Limb (tissue), 2 donors: ENCODE measurements at regions not wholly inside any gene's neighbourhood (a gene's known extent, or its start where the extent isn't known, plus 50 kb on each side); places are given as distances from the start of the nearest gene placed in this dataset.
A peak's percentile ranks its signal among the peaks of the same experiment; 100 is the strongest.
"Not testable (repeated sequence)": the region's sequence is repeated elsewhere in the genome, so short reads cannot be mapped to it uniquely, and the experiment has no call there.

Experiments used
- DNase-seq, 2 donors: peaks; one replicate each; pipeline ENCODE4 v3.0.0-alpha.2; 2016; ENCODE audit errors: extremely low spot score in 2 of 2

GRCh38 chr7:121744877-121745276 is 128.1 kb upstream of the PTPRZ1 start:
- DNase-seq = no peak

GRCh38 chr7:121744319-121744718 is 128.6 kb upstream of the PTPRZ1 start:
- no peak for DNase-seq

GRCh38 chr7:121741896-121742295 is 131.1 kb upstream of the PTPRZ1 start:
- no peak for DNase-seq

- no peak for DNase-seq
Observed at GRCh38 chr7:121739465-121739864, 133.5 kb upstream of the PTPRZ1 start.

GRCh38 chr7:121730869-121731268 is 142.1 kb upstream of the PTPRZ1 start:
- no peak for DNase-seq

- DNase-seq = no peak
Observed at GRCh38 chr7:121714559-121715303, 158.2 kb upstream of the PTPRZ1 start.

- DNase-seq = not testable (repeated sequence)
Observed at GRCh38 chr7:121712961-121713360, 160.0 kb upstream of the PTPRZ1 start.

GRCh38 chr7:121697731-121698316 is 175.1 kb upstream of the PTPRZ1 start:
- DNase-seq = peak in 1 of 2 donors; percentile 6

- no peak for DNase-seq
Observed at GRCh38 chr7:121696954-121697353, 176.0 kb upstream of the PTPRZ1 start.

GRCh38 chr7:121689749-121690148 is 183.2 kb upstream of the PTPRZ1 start:
- DNase-seq = no peak

- DNase-seq = no peak
Observed at GRCh38 chr7:121681700-121682099, 191.3 kb upstream of the PTPRZ1 start.

- no peak for DNase-seq
Observed at GRCh38 chr7:121676168-121676567, 196.8 kb upstream of the PTPRZ1 start.

GRCh38 chr7:121674455-121674854 is 198.5 kb upstream of the PTPRZ1 start:
- not testable (repeated sequence) for DNase-seq

- no peak for DNase-seq
Observed at GRCh38 chr7:121669144-121669543, 203.8 kb upstream of the PTPRZ1 start.

- DNase-seq = no peak
Observed at GRCh38 chr7:121666306-121666705, 206.7 kb upstream of the PTPRZ1 start.

GRCh38 chr7:121643320-121643719 is 229.6 kb upstream of the PTPRZ1 start:
- DNase-seq = no peak

GRCh38 chr7:121639705-121640104 is 233.3 kb upstream of the PTPRZ1 start:
- DNase-seq = no peak

GRCh38 chr7:121638286-121638685 is 234.7 kb upstream of the PTPRZ1 start:
- DNase-seq = no peak

- DNase-seq = no peak
Observed at GRCh38 chr7:121634356-121634755, 238.2 kb upstream of the FAM3C start.

GRCh38 chr7:121633186-121633585 is 237.1 kb upstream of the FAM3C start:
- DNase-seq = no peak

GRCh38 chr7:121624958-121625357 is 228.8 kb upstream of the FAM3C start:
- DNase-seq = no peak

- DNase-seq = no peak
Observed at GRCh38 chr7:121623130-121623872, 227.2 kb upstream of the FAM3C start.

- DNase-seq = no peak
Observed at GRCh38 chr7:121621937-121622336, 225.8 kb upstream of the FAM3C start.
